ENCODE measurements at regions not wholly inside any gene's neighbourhood (a gene's known extent, or its start where the extent isn't known, plus 50 kb on each side); places are given as distances from the start of the nearest gene placed in this dataset.

- TF ChIP-seq ZNF560 (tag by site-specific recombination; IDR thresholded peaks at IDR 0.05; ENCODE audit: borderline replicate concordance) (no peak), ZEB2 (tag by site-specific recombination; IDR thresholded peaks at IDR 0.05) (no peak), CTCF (tag by site-specific recombination; IDR thresholded peaks at IDR 0.05) (no peak), ZNF311 (tag by site-specific recombination; IDR thresholded peaks at IDR 0.05; ENCODE audit: borderline replicate concordance) (no peak), ZNF518A (tag by site-specific recombination; conservative IDR thresholded peaks at IDR 0.05; ENCODE audit: low read depth) (no peak), ZNF302 (tag by site-specific recombination; IDR thresholded peaks at IDR 0.05; ENCODE audit: low read depth) (no peak), ZNF16 (tag by site-specific recombination; IDR thresholded peaks at IDR 0.05; ENCODE audit: low read depth) (no peak), TCF7L2 (IDR thresholded peaks at IDR 0.05; ENCODE audit: borderline replicate concordance, low read depth, low read length) (no peak), ZBTB11 (tag by site-specific recombination; conservative IDR thresholded peaks at IDR 0.05; ENCODE audit: low read depth) (no peak), TSHZ1 (tag by site-specific recombination; IDR thresholded peaks at IDR 0.05; ENCODE audit: borderline replicate concordance) (no peak), ZNF121 (tag by site-specific recombination; IDR thresholded peaks at IDR 0.05) (no peak)
Measured at GRCh38 chr13:40488869-40489391, 177.5 kb downstream of the FOXO1 start.
